GM12874 (cell line): ENCODE measurements at regions not wholly inside any gene's neighbourhood (a gene's known extent, or its start where the extent isn't known, plus 50 kb on each side); places are given as distances from the start of the nearest gene placed in this dataset.

Experiments
- TF ChIP-seq, protein P1 (sequence below): IDR thresholded peaks from 2 replicates; pipeline ENCODE4 v1.5.1; 2011; ENCODE audit warnings: low read depth, mild to moderate bottlenecking, control low read depth, low read length, moderate library complexity; ENCODE audit not compliant: insufficient read depth

DNA sequence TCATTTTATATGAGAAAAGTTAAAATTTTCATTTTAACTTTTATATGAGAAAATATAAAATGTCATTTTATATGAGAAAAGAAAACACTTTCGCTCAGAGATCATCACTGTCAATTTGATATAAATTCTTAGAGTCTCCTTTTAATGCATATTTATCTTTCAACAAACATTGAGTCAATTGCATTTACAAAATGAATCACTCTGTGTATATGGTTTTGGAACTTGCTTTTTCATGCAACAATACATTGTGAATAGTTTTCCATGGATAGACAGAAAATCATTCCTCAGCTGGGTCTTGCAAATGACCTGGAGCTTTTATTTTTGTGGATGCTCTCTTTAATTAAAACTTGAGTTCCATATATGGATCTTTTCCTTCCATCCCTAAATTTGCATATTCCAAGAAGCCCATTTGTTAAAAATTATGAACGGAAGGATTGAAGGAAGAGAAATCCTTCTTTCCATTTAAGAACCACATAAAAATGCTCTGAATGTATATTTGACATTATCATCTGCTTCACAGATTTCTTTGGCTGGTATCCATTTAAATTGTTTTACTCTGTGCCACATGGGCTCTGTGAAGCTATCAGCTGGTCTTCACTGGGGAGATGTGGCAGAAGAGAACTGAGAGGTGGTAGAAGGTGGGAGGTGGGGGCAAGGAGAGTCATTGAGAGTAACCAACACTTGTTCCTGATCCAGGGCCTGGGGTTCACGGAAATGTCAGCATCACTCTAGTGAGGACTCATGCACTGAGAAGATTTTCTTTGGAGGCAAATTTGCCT lies 104.1 kb downstream of the QPCT start:
- TF ChIP-seq, protein P1, sequence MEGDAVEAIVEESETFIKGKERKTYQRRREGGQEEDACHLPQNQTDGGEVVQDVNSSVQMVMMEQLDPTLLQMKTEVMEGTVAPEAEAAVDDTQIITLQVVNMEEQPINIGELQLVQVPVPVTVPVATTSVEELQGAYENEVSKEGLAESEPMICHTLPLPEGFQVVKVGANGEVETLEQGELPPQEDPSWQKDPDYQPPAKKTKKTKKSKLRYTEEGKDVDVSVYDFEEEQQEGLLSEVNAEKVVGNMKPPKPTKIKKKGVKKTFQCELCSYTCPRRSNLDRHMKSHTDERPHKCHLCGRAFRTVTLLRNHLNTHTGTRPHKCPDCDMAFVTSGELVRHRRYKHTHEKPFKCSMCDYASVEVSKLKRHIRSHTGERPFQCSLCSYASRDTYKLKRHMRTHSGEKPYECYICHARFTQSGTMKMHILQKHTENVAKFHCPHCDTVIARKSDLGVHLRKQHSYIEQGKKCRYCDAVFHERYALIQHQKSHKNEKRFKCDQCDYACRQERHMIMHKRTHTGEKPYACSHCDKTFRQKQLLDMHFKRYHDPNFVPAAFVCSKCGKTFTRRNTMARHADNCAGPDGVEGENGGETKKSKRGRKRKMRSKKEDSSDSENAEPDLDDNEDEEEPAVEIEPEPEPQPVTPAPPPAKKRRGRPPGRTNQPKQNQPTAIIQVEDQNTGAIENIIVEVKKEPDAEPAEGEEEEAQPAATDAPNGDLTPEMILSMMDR = no peak

DNA sequence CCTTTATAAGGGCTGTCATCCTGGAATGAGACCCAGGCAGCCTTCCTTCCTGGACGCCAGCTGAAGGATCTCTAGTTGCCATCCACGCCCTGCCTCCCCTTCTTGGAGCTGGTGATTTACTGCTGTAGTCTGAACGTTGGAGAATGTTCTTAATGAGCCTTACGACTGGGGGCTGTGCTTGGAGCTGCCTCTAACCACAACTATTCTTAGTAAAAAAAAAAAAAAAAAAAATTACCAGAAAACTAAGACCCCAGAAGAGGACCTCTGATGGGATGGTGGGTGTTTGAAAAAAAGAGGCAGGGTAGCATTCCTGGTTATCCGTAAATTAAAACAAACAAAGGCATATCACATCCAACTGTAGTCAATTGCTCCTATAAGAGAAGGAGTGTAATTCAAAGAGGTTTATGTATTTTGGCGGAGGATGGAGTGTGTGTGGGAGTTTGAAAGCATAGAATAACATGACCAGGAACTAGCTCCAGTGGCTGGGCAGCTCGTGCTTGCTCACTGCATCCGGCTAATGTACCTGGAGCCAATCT lies 105.4 kb downstream of the QPCT start:
- TF ChIP-seq, protein P1 = no peak

DNA sequence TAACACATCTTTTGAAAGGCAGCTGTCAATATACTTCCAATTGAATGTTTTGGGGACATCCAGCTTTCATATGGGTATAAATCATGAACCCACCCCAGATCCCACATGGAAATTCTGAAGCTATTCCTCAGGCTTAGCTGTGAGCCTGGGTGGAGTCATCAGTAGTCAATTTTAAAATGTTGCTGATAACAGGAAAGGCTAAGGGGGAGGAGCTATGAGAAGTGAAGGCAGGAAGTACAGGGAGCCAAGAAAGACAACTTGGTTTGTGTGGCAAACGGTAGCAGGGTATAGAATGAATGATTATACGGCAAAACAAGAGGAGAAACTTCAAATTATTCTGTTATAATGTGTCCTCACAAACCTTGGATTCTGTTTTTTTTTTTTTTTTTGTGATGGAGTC lies 108.6 kb downstream of the QPCT start:
- TF ChIP-seq, protein P1 = no peak

DNA sequence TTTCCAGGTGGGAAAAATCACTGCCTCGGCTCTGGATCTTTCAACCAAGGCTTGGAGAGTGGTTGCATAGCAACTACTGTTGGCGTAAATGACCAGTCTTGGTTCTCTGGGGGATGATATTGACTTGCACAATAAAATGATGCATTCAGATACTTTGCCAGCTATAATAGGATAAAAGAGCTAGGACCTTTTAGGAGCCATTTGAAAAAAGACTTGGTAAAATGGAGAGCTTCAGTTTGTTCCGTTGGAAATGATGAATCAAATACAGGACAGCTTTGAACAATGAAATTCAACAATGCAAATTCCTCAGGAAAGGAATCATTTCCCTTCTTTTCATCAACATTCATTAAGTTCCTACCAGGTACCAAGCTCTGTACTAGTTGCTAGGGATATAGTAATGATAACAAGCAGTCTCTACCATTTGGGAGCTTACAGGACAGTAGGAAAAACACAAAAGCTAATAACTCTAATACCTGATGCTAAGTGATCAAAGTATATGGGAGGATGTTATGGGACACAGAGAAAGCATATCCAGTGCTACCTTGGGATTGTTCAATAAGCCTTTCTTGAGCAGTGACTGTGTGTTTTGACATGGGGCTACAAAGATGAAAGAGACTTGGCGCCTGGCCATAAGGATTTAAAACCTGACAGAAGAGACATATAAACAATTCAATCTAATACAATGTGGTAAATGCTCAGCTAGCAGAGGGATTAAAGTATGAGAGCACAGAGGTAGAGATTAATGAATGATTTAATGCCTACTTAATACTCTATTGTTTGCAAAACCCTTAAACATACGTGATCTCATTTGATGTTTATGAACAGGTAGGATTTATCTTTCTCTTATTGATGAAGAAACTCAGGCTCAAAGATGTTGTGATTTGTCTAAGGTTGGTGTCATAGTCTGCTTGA lies 110.7 kb downstream of the QPCT start:
- TF ChIP-seq, protein P1 = no peak

DNA sequence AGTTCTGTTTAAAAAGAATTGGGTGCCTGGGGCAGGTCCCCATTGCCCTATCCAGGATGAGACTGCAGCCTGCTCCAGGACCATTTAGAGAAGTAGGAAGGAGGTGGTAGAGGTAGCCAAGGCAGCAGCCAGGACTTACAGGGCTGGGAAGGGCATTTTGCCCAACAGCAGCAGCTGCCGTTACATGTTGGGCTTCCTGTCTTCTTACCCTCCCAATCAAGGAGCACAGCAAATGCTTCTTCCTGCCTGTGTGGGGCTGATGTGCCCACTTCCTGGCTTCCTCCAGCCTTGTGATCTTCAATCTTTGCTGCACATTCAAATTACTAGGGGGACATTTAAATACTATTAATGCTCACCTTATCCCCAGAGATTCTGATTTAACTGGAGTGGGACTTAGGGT lies 112.0 kb downstream of the QPCT start:
- TF ChIP-seq, protein P1 = no peak

DNA sequence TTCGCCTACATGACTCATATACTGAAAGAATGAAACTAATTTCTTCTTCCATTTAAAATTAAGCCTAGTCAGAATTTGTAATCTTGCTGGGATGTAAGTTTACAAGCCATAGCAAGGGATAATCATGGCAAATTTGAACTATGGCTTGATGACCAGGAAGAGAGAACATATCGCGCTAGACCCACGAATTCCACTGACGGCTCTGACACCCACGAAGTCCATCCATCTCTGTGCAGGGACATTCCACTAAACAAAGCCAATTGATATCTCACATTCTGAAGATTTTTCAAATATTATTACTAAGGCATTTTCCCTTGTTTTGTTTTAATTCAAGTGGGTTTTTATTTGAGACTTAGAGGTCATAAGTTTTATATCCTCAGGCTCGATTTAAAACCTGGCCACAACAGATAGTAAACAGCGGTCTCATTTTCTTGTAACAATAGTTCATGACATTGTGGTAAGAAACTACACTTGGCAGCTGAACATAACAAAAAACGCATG lies 113.0 kb downstream of the QPCT start:
- TF ChIP-seq, protein P1 = no peak

DNA sequence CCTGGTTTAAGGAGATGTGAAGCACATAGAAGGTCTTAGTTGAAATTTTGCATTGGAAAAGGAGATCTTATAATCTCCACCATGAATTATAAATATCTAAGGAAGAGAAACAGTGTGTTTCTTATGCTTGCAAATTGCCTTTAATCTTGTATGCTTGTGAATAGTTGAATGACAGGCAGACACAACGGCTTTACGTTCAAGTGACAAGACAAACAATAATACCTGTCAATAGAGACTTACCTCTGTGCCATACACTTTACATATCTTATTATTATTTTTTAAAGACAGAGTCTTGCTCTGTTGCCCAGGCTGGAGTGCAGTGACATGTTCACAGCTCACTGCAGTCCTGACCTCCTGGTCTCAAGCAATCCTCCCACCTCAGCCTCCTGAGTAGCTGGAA lies 113.7 kb downstream of the QPCT start:
- TF ChIP-seq, protein P1 = no peak
